Activated CD4-positive, alpha-beta T cell treated with anti-CD3 and anti-CD28 coated beads for 24 hours (primary cell): ENCODE measurements at regions not wholly inside any gene's neighbourhood (a gene's known extent, or its start where the extent isn't known, plus 50 kb on each side); places are given as distances from the start of the nearest gene placed in this dataset.

Experiments used
- DNase-seq, 2 donors: peaks; one replicate each; pipeline ENCODE4 v3.0.0-alpha.2; 2020; ENCODE audit warnings: low read depth in 2 of 2

- no peak for DNase-seq
These were observed 363.8 kb upstream of the PCDH20 start for GRCh38 chr13:61779456-61779855.

- no peak for DNase-seq
These were observed 362.9 kb upstream of the PCDH20 start for GRCh38 chr13:61778531-61778930.

- no peak for DNase-seq
These were observed 362.2 kb upstream of the PCDH20 start for GRCh38 chr13:61777899-61778298.

- DNase-seq: no peak
These were observed 361.6 kb upstream of the PCDH20 start for GRCh38 chr13:61777271-61777670.

- DNase-seq: no peak
These were observed 359.3 kb upstream of the PCDH20 start for GRCh38 chr13:61774903-61775302.

- no peak for DNase-seq
These were observed 355.0 kb upstream of the PCDH20 start for GRCh38 chr13:61770681-61771080.

- DNase-seq: no peak
These were observed 352.5 kb upstream of the PCDH20 start for GRCh38 chr13:61768175-61768574.

GRCh38 chr13:61766667-61767058 lies 351.0 kb upstream of the PCDH20 start:
- DNase-seq: no peak

- DNase-seq: no peak
These were observed 350.5 kb upstream of the PCDH20 start for GRCh38 chr13:61765940-61766666.

- no peak for DNase-seq
These were observed 349.6 kb upstream of the PCDH20 start for GRCh38 chr13:61765181-61765742.

- DNase-seq: no peak
These were observed 346.0 kb upstream of the PCDH20 start for GRCh38 chr13:61761690-61762089.

GRCh38 chr13:61760102-61760501 lies 344.5 kb upstream of the PCDH20 start:
- no peak for DNase-seq

- no peak for DNase-seq
These were observed 340.4 kb upstream of the PCDH20 start for GRCh38 chr13:61756031-61756430.

- no peak for DNase-seq
These were observed 335.4 kb upstream of the PCDH20 start for GRCh38 chr13:61751039-61751438.

- DNase-seq: no peak
These were observed 322.6 kb upstream of the PCDH20 start for GRCh38 chr13:61738236-61738750.

GRCh38 chr13:61734683-61735082 lies 319.0 kb upstream of the PCDH20 start:
- no peak for DNase-seq

- no peak for DNase-seq
These were observed 312.8 kb upstream of the PCDH20 start for GRCh38 chr13:61728471-61728870.

- no peak for DNase-seq
These were observed 312.1 kb upstream of the PCDH20 start for GRCh38 chr13:61727767-61728166.

GRCh38 chr13:61725806-61726205 lies 310.2 kb upstream of the PCDH20 start:
- no peak for DNase-seq

GRCh38 chr13:61722119-61722518 lies 306.5 kb upstream of the PCDH20 start:
- DNase-seq: no peak

- no peak for DNase-seq
These were observed 297.0 kb upstream of the PCDH20 start for GRCh38 chr13:61712621-61713020.

- no peak for DNase-seq
These were observed 293.6 kb upstream of the PCDH20 start for GRCh38 chr13:61709258-61709657.

- no peak for DNase-seq
These were observed 291.2 kb upstream of the PCDH20 start for GRCh38 chr13:61706899-61707298.

GRCh38 chr13:61700620-61701019 lies 285.0 kb upstream of the PCDH20 start:
- DNase-seq: no peak
